MCF 10A (cell line): ENCODE measurements at regions not wholly inside any gene's neighbourhood (a gene's known extent, or its start where the extent isn't known, plus 50 kb on each side); places are given as distances from the start of the nearest gene placed in this dataset.

Experiments used
- BruUV-seq: library from RNA; stranded (reverse); fragments of 400-500 nt; replicated peaks from 2 replicates; lab custom pipeline; 2021; lab: Mats Ljungman, UMichigan
- CTCF ChIA-PET: fragments of 300-600 bp; sonication (Branson Sonifier 250); formaldehyde crosslinking; extraction: SDS; loops from one replicate; lab custom pipeline; 2021; ENCODE audit warnings: antibody characterized with exemption, inconsistent platforms; lab: Yijun Ruan, JAX
- POLR2A ChIA-PET: fragments of 300-600, 350-650 bp; sonication (Branson Sonifier 250); formaldehyde crosslinking; extraction: SDS; loops from one replicate; lab custom pipeline; 2020; ENCODE audit warnings: antibody characterized with exemption, inconsistent platforms; lab: Yijun Ruan, JAX
- DNase-seq: peaks from one replicate; pipeline ENCODE4 v3.0.0-alpha.2; 2018; ENCODE audit not compliant: unreplicated experiment
- H3K27ac Mint-ChIP-seq: one replicate; pipeline ENCODE4 v1.8.0; 2022; ENCODE audit warnings: mild to moderate bottlenecking, low read depth, mixed read lengths; ENCODE audit not compliant: unreplicated experiment
- H3K27me3 Mint-ChIP-seq: one replicate; pipeline ENCODE4 v1.8.0; 2022; ENCODE audit warnings: mixed read lengths; ENCODE audit not compliant: insufficient read depth, unreplicated experiment
- H3K36me3 Mint-ChIP-seq: one replicate; pipeline ENCODE4 v1.8.0; 2022; ENCODE audit warnings: mild to moderate bottlenecking, moderate library complexity, mixed read lengths; ENCODE audit not compliant: insufficient read depth, unreplicated experiment
- H3K4me1 Mint-ChIP-seq: one replicate; pipeline ENCODE4 v1.8.0; 2022; ENCODE audit warnings: mixed read lengths; ENCODE audit not compliant: insufficient read depth, unreplicated experiment
- H3K4me3 Mint-ChIP-seq: one replicate; pipeline ENCODE4 v1.8.0; 2022; ENCODE audit warnings: mild to moderate bottlenecking, moderate library complexity, mixed read lengths; ENCODE audit not compliant: unreplicated experiment
- H3K9me3 Mint-ChIP-seq: one replicate; pipeline ENCODE4 v1.8.0; 2022; ENCODE audit warnings: mixed read lengths; ENCODE audit not compliant: unreplicated experiment
- CTCF ChIP-seq: fragments of 200-600 bp; IDR thresholded peaks from one replicate; pipeline ENCODE4 v1.8.0; 2022; ENCODE audit warnings: antibody characterized with exemption, mild to moderate bottlenecking; ENCODE audit not compliant: unreplicated experiment
- intact Hi-C: fragments of 100-400 bp; cut with micrococcal nuclease; formaldehyde crosslinking; loops from 2 replicates; pipeline ENCODE4 v1.14.1; 2022

GRCh38 chr6:4264601-4265000, 129.2 kb upstream of the ECI2 start:
- ChIA-PET CTCF (interaction anchor here (0.5 to 1.5 kb wide), 3 partner anchors 11 to 521 kb away, joined by 3 to 4 read pairs (median 3); no protein-coding TSS in a partner anchor), POLR2A (interaction anchor here (0.7 kb wide), 1 partner anchor 10 kb away, joined by 3 read pairs; no protein-coding TSS in a partner anchor)
- intact Hi-C loops = no loop called here
- BruUV-seq = no TSS peak
- Mint-ChIP-seq H3K36me3 (no peaks in the 10 kb centered on the region), H3K27ac (no peak overlapping the region), H3K4me1 (peaks cover 5% of the 10 kb centered on the region), H3K4me3 (no peak overlapping the region), H3K27me3 (peaks cover 13% of the 10 kb centered on the region), H3K9me3 (peaks cover 14% of the 10 kb centered on the region)
- TF ChIP-seq CTCF = no peak
- no peak for DNase-seq

GRCh38 chr6:4264081-4264480, 128.7 kb upstream of the ECI2 start:
- Mint-ChIP-seq H3K4me3 (no peak overlapping the region), H3K36me3 (no peaks in the 10 kb centered on the region), H3K4me1 (peaks cover 5% of the 10 kb centered on the region), H3K27ac (no peak overlapping the region), H3K9me3 (peaks cover 14% of the 10 kb centered on the region), H3K27me3 (peaks cover 13% of the 10 kb centered on the region)
- no peak for TF ChIP-seq CTCF
- BruUV-seq = no TSS peak
- intact Hi-C loops = no loop called here
- ChIA-PET CTCF (interaction anchor here (0.5 to 1.5 kb wide), 3 partner anchors 10 to 521 kb away, joined by 3 to 4 read pairs (median 3); no protein-coding TSS in a partner anchor), POLR2A (interaction anchor here (0.7 kb wide), 1 partner anchor 11 kb away, joined by 3 read pairs; no protein-coding TSS in a partner anchor)
- DNase-seq = peak; percentile 42

- peaks cover 12% of the 10 kb centered on the region for H3K9me3 Mint-ChIP-seq
- no peak for DNase-seq
- no peak overlapping the region for H3K27ac Mint-ChIP-seq
- TF ChIP-seq CTCF = no peak
- no peaks in the 10 kb centered on the region for H3K36me3 Mint-ChIP-seq
- no peak overlapping the region for H3K4me3 Mint-ChIP-seq
- H3K27me3 Mint-ChIP-seq = peaks cover 13% of the 10 kb centered on the region
- ChIA-PET CTCF (interaction anchor here (0.9 kb wide), 1 partner anchor 634 kb away, joined by 3 read pairs; no protein-coding TSS in a partner anchor), POLR2A (interaction anchor here (0.8 to 1.0 kb wide), 2 partner anchors 8 to 9 kb away, joined by 3 read pairs; no protein-coding TSS in a partner anchor)
- peaks cover 5% of the 10 kb centered on the region for H3K4me1 Mint-ChIP-seq
- intact Hi-C loops = no loop called here
- no TSS peak for BruUV-seq
Observed at GRCh38 chr6:4262526-4262925, 127.2 kb upstream of the ECI2 start.

- Mint-ChIP-seq H3K27ac (peak overlapping the region; percentile 62), H3K4me3 (no peak overlapping the region), H3K27me3 (no peaks in the 10 kb centered on the region), H3K4me1 (peaks cover 5% of the 10 kb centered on the region), H3K36me3 (no peaks in the 10 kb centered on the region), H3K9me3 (no peaks in the 10 kb centered on the region)
- intact Hi-C loops = no loop called here
- POLR2A ChIA-PET = interaction anchor here (0.8 kb wide), 1 partner anchor 14 kb away, joined by 3 read pairs; no protein-coding TSS in a partner anchor
- no peak for DNase-seq
- CTCF ChIA-PET = interaction anchor here (0.6 kb wide), 1 partner anchor 77 kb away, joined by 3 read pairs; no protein-coding TSS in a partner anchor
- no TSS peak for BruUV-seq
- TF ChIP-seq CTCF = no peak
Observed at GRCh38 chr6:4259391-4259790, 124.0 kb upstream of the ECI2 start.
